ENCODE measurements at regions not wholly inside any gene's neighbourhood (a gene's known extent, or its start where the extent isn't known, plus 50 kb on each side); places are given as distances from the start of the nearest gene placed in this dataset.

- Histone ChIP-seq H2BK15ac (ENCODE audit: low read length) (no peak overlapping the region), H3K9me3 (ENCODE audit: insufficient read depth in 2 of 2, low read depth in 1 of 2, low read length in 1 of 2) (no peaks in the 10 kb centered on the region), H3K4ac (replicated peaks; ENCODE audit: insufficient read length, low read depth, low read length) (no peak overlapping the region), H4K20me1 (replicated peaks in 1 of 2; ENCODE audit: control insufficient read depth in 1 of 2, insufficient read depth in 2 of 2, low read length in 2 of 2) (no peaks in the 10 kb centered on the region), H2BK20ac (ENCODE audit: low read length) (no peak overlapping the region), H3K36me3 (ENCODE audit: control insufficient read depth in 2 of 4, insufficient read depth in 4 of 4, low read length in 3 of 4) (no peaks in the 10 kb centered on the region), H3K27me3 (replicated peaks in 1 of 4; ENCODE audit: control insufficient read depth in 3 of 4, extremely low read depth in 1 of 4, insufficient read depth in 3 of 4, low read length in 3 of 4) (no peaks in the 10 kb centered on the region), H2BK5ac (ENCODE audit: low read depth, low read length) (no peak overlapping the region), H4K8ac (ENCODE audit: extremely low read depth, insufficient read depth, low read length) (no peak overlapping the region), H2AFZ (ENCODE audit: low read length) (no peak overlapping the region), H3K79me2 (ENCODE audit: control insufficient read depth in 1 of 2, insufficient read depth in 2 of 2, low read length in 2 of 2) (no peaks in the 10 kb centered on the region), H2BK12ac (ENCODE audit: low read depth, low read length) (no peak overlapping the region), H3K9ac (replicated peaks in 1 of 4; ENCODE audit: extremely low read depth in 1 of 4, low read depth in 3 of 4, low read length in 3 of 4) (no peak overlapping the region), H4K5ac (ENCODE audit: insufficient read length, low read depth, low read length) (no peak overlapping the region), H2BK120ac (replicated peaks; ENCODE audit: low read depth, low read length) (no peak overlapping the region), H3K23me2 (ENCODE audit: low read depth, low read length) (no peaks in the 10 kb centered on the region), H3K27ac (ENCODE audit: low read depth, low read length) (no peak overlapping the region), H3K79me1 (ENCODE audit: low read depth, low read length) (no peaks in the 10 kb centered on the region), H3K56ac (replicated peaks; ENCODE audit: insufficient read length, low read depth, low read length) (no peak overlapping the region), H3K4me2 (ENCODE audit: insufficient read depth in 1 of 2, low read depth in 2 of 2, low read length in 2 of 2) (no peak overlapping the region), H3K23ac (ENCODE audit: insufficient read length) (no peak overlapping the region), H2AK5ac (ENCODE audit: low read depth, low read length) (no peak overlapping the region), H3K18ac (ENCODE audit: extremely low read depth, low read length) (no peak overlapping the region), H3K4me3 (ENCODE audit: extremely low read depth in 1 of 4, insufficient read depth in 2 of 4, low read depth in 3 of 4, low read length in 4 of 4) (no peak overlapping the region), H4K91ac (replicated peaks; ENCODE audit: insufficient read length, low read length) (no peak overlapping the region), H3K14ac (ENCODE audit: insufficient read length) (no peak overlapping the region), H3K4me1 (replicated peaks in 1 of 4; ENCODE audit: control insufficient read depth in 3 of 4, insufficient read depth in 4 of 4, low read length in 3 of 4) (peaks cover 0 to 3% (median 0%) of the 10 kb centered on the region in 4 experiments; a peak in 1 of 7 replicates)
- WGBS, 2 experiments (ENCODE audit: extremely low coverage in 1 of 2, insufficient coverage in 1 of 2, insufficient read length in 1 of 2, insufficient replicate concordance in 2 of 2, low coverage in 1 of 2, low lambda C conversion rate in 2 of 2, missing lambda C conversion rate in 1 of 2): 91% methylated on average over 3 of the region's 3 CpGs; no CpG with 5 or more reads in 1 of the 2 experiments
- CTCF ChIA-PET (ENCODE audit: partially characterized antibody): interaction anchor here (0.7 kb wide), 1 partner anchor 41 kb away, joined by 3 read pairs; no protein-coding TSS in a partner anchor
- FAIRE-seq (no peak), DNase-seq (ENCODE audit: low read depth in 1 of 2, low spot score in 2 of 2) (no peak)
- POLR2A ChIA-PET (ENCODE audit: partially characterized antibody): no interaction called here
- TF ChIP-seq ZNF274 (IDR thresholded peaks at IDR 0.05; ENCODE audit: borderline replicate concordance, extremely low read depth, low read length) (no peak), MAFK (IDR thresholded peaks at IDR 0.05; ENCODE audit: low read depth, low read length) (peak; percentile 61; the same call in 1 of the 2 replicates), JUN (IDR thresholded peaks at IDR 0.05; ENCODE audit: low read depth, low read length) (no peak), CBX5 (IDR thresholded peaks at IDR 0.05; ENCODE audit: low read depth, low read length) (no peak), KDM4A (IDR thresholded peaks at IDR 0.05; ENCODE audit: low read depth, low read length, severe bottlenecking) (no peak)
These were observed 75.6 kb upstream of the CERS6 start for GRCh38 chr2:168380500-168380899.
